ENCODE measurements at regions not wholly inside any gene's neighbourhood (a gene's known extent, or its start where the extent isn't known, plus 50 kb on each side); places are given as distances from the start of the nearest gene placed in this dataset.

- no peak overlapping the region for H3K4me2 ChIP-seq (ENCODE audit: unreplicated experiment)
- in situ Hi-C loops (cut with MboI) = no loop called here
These were observed 585.4 kb downstream of the USP25 start for GRCh38 chr21:16315223-16315622.

GRCh38 chr21:16318651-16319300 lies 589.0 kb downstream of the USP25 start:
- DNase-seq = no peak
- in situ Hi-C loops (cut with MboI) = no loop called here
- no peaks in the 10 kb centered on the region for H3K9me2 ChIP-seq (ENCODE audit: insufficient read depth)
- no peak overlapping the region for H3K9ac ChIP-seq
- peaks cover 17% of the 10 kb centered on the region for H3K4me1 ChIP-seq (ENCODE audit: insufficient read depth)
- H3K79me2 ChIP-seq (ENCODE audit: insufficient read depth) = peaks cover 15% of the 10 kb centered on the region; the same call in 1 of the 2 replicates
- H3K4me2 ChIP-seq (ENCODE audit: unreplicated experiment) = no peak overlapping the region
- no peak overlapping the region for H3K4me3 ChIP-seq
- TF ChIP-seq EZH2 (IDR thresholded peaks at IDR 0.05; ENCODE audit: insufficient read depth, poor library complexity, severe bottlenecking) = no peak
- TF ChIP-seq EZH2phosphoT487 (IDR thresholded peaks at IDR 0.05; ENCODE audit: insufficient read depth, low read depth) = no peak
- no peak overlapping the region for H3K27ac ChIP-seq
- no peaks in the 10 kb centered on the region for H4K20me1 ChIP-seq (ENCODE audit: insufficient read depth)
- no peak overlapping the region for H2AFZ ChIP-seq
- no peaks in the 10 kb centered on the region for H3K27me3 ChIP-seq (replicated peaks; ENCODE audit: insufficient read depth)
- H3F3A ChIP-seq (ENCODE audit: insufficient read depth) = no peaks in the 10 kb centered on the region
- no peaks in the 10 kb centered on the region for H3K36me3 ChIP-seq (ENCODE audit: low read depth)
- H3K9me3 ChIP-seq (ENCODE audit: low read depth) = no peaks in the 10 kb centered on the region

More at GRCh38 chr21:16315223-16315622, 585.4 kb downstream of the USP25 start:
- H3K79me2 ChIP-seq (ENCODE audit: insufficient read depth) = 0 out of 2 replicates have a peak, but pooled peaks cover 5% of the 10 kb centered on the region
- no peaks in the 10 kb centered on the region for H3F3A ChIP-seq (ENCODE audit: insufficient read depth)
- no peaks in the 10 kb centered on the region for H3K9me2 ChIP-seq (ENCODE audit: insufficient read depth)
- no peak overlapping the region for H3K9ac ChIP-seq
- no peak overlapping the region for H3K4me3 ChIP-seq
- no peaks in the 10 kb centered on the region for H3K4me1 ChIP-seq (ENCODE audit: insufficient read depth)
- no peaks in the 10 kb centered on the region for H4K20me1 ChIP-seq (ENCODE audit: insufficient read depth)
- no peak overlapping the region for H2AFZ ChIP-seq
- H3K27ac ChIP-seq = no peak overlapping the region
- TF ChIP-seq EZH2phosphoT487 (IDR thresholded peaks at IDR 0.05; ENCODE audit: insufficient read depth, low read depth) (no peak), EZH2 (IDR thresholded peaks at IDR 0.05; ENCODE audit: insufficient read depth, poor library complexity, severe bottlenecking) (no peak)
- H3K27me3 ChIP-seq (replicated peaks; ENCODE audit: insufficient read depth) = no peaks in the 10 kb centered on the region
- no peak for DNase-seq
- H3K36me3 ChIP-seq (ENCODE audit: low read depth) = no peaks in the 10 kb centered on the region
- 96% methylated on average over 1 of the region's 1 CpG for WGBS, 2 experiments (ENCODE audit: low coverage in 1 of 2, low lambda C conversion rate in 2 of 2, missing lambda C conversion rate in 2 of 2)
- no peaks in the 10 kb centered on the region for H3K9me3 ChIP-seq (ENCODE audit: low read depth)

- no peaks in the 10 kb centered on the region for H3K27me3 ChIP-seq (replicated peaks; ENCODE audit: insufficient read depth)
- H3K9me3 ChIP-seq (ENCODE audit: low read depth) = no peaks in the 10 kb centered on the region
- H2AFZ ChIP-seq = no peak overlapping the region
- no peaks in the 10 kb centered on the region for H4K20me1 ChIP-seq (ENCODE audit: insufficient read depth)
- H3K4me2 ChIP-seq (ENCODE audit: unreplicated experiment) = no peak overlapping the region
- H3F3A ChIP-seq (ENCODE audit: insufficient read depth) = no peaks in the 10 kb centered on the region
- H3K9ac ChIP-seq = no peak overlapping the region
- no peaks in the 10 kb centered on the region for H3K9me2 ChIP-seq (ENCODE audit: insufficient read depth)
- no peak overlapping the region for H3K4me3 ChIP-seq
- H3K27ac ChIP-seq = no peak overlapping the region
- peaks cover 16% of the 10 kb centered on the region; the same call in 1 of the 2 replicates for H3K79me2 ChIP-seq (ENCODE audit: insufficient read depth)
- TF ChIP-seq EZH2phosphoT487 (IDR thresholded peaks at IDR 0.05; ENCODE audit: insufficient read depth, low read depth) = no peak
- no peak for TF ChIP-seq EZH2 (IDR thresholded peaks at IDR 0.05; ENCODE audit: insufficient read depth, poor library complexity, severe bottlenecking)
- no peak for DNase-seq
- H3K36me3 ChIP-seq (ENCODE audit: low read depth) = no peaks in the 10 kb centered on the region
- H3K4me1 ChIP-seq (ENCODE audit: insufficient read depth) = peaks cover 27% of the 10 kb centered on the region
- 92 to 100% methylated on average over 1 of the region's 1 CpG for WGBS, 2 experiments (ENCODE audit: low coverage in 1 of 2, low lambda C conversion rate in 2 of 2, missing lambda C conversion rate in 2 of 2)
- in situ Hi-C loops (cut with MboI) = loop anchor here (10.0 kb wide), 2 partner anchors 235 to 315 kb away; no protein-coding TSS in a partner anchor
These were observed 590.3 kb downstream of the USP25 start for GRCh38 chr21:16320110-16320509.

GRCh38 chr21:16322454-16322853 lies 592.7 kb downstream of the USP25 start:
- in situ Hi-C loops (cut with MboI) = loop anchor here (10.0 kb wide), 2 partner anchors 238 to 318 kb away; no protein-coding TSS in a partner anchor
- TF ChIP-seq EZH2phosphoT487 (IDR thresholded peaks at IDR 0.05; ENCODE audit: insufficient read depth, low read depth) = no peak
- no peak for TF ChIP-seq EZH2 (IDR thresholded peaks at IDR 0.05; ENCODE audit: insufficient read depth, poor library complexity, severe bottlenecking)
- Histone ChIP-seq H3K9ac (no peak overlapping the region), H3K79me2 (ENCODE audit: insufficient read depth) (peaks cover 14% of the 10 kb centered on the region; the same call in 1 of the 2 replicates), H3K4me3 (0 out of 2 replicates have a peak overlapping the region, but pooled peaks have one; percentile 27), H3K4me1 (ENCODE audit: insufficient read depth) (peaks cover 28% of the 10 kb centered on the region), H2AFZ (0 out of 2 replicates have a peak overlapping the region, but pooled peaks have one; percentile 30), H3K4me2 (ENCODE audit: unreplicated experiment) (peak overlapping the region; percentile 36), H3K9me3 (ENCODE audit: low read depth) (no peaks in the 10 kb centered on the region), H3K36me3 (ENCODE audit: low read depth) (no peaks in the 10 kb centered on the region), H4K20me1 (ENCODE audit: insufficient read depth) (no peaks in the 10 kb centered on the region), H3K27me3 (replicated peaks; ENCODE audit: insufficient read depth) (no peaks in the 10 kb centered on the region), H3K27ac (no peak overlapping the region), H3K9me2 (ENCODE audit: insufficient read depth) (no peaks in the 10 kb centered on the region), H3F3A (ENCODE audit: insufficient read depth) (no peaks in the 10 kb centered on the region)
- DNase-seq = peak; percentile 9
- 25 to 31% methylated on average over 2 of the region's 2 CpGs for WGBS, 2 experiments (ENCODE audit: low coverage in 1 of 2, low lambda C conversion rate in 2 of 2, missing lambda C conversion rate in 2 of 2)

Measured in GM23248 (cell line).